Bronchial epithelial cell (primary cell): ENCODE measurements at regions not wholly inside any gene's neighbourhood (a gene's known extent, or its start where the extent isn't known, plus 50 kb on each side); places are given as distances from the start of the nearest gene placed in this dataset.
"Not testable (repeated sequence)": the region's sequence is repeated elsewhere in the genome, so short reads cannot be mapped to it uniquely, and the experiment has no call there.

Experiments used
- DNase-seq: peaks from one replicate; pipeline ENCODE4 v3.0.0-alpha.2; 2010; ENCODE audit warnings: low read depth
- FAIRE-seq: peaks from 2 replicates; lab custom pipeline; 2011; peaks lifted over from hg19 to GRCh38; lab: Jason Lieb, UNC
- H3K27me3 ChIP-seq: 2 replicates; pipeline ENCODE4 v1.5.1; 2011; ENCODE audit warnings: low read length; ENCODE audit not compliant: control insufficient read depth, insufficient read depth
- H3K36me3 ChIP-seq: 2 replicates; pipeline ENCODE4 v1.5.1; 2011; ENCODE audit warnings: low read length; ENCODE audit not compliant: control insufficient read depth, insufficient read depth
- H3K4me3 ChIP-seq: 2 replicates; pipeline ENCODE4 v1.5.1; 2011; ENCODE audit warnings: mild to moderate bottlenecking, low read depth, low read length, control low read depth
- TF ChIP-seq, protein P1 (sequence below): IDR thresholded peaks from 2 replicates; pipeline ENCODE4 v1.5.1; 2011; ENCODE audit warnings: mild to moderate bottlenecking, moderate library complexity, low read length, control low read depth, inconsistent platforms; ENCODE audit not compliant: insufficient read depth, severe bottlenecking

DNA sequence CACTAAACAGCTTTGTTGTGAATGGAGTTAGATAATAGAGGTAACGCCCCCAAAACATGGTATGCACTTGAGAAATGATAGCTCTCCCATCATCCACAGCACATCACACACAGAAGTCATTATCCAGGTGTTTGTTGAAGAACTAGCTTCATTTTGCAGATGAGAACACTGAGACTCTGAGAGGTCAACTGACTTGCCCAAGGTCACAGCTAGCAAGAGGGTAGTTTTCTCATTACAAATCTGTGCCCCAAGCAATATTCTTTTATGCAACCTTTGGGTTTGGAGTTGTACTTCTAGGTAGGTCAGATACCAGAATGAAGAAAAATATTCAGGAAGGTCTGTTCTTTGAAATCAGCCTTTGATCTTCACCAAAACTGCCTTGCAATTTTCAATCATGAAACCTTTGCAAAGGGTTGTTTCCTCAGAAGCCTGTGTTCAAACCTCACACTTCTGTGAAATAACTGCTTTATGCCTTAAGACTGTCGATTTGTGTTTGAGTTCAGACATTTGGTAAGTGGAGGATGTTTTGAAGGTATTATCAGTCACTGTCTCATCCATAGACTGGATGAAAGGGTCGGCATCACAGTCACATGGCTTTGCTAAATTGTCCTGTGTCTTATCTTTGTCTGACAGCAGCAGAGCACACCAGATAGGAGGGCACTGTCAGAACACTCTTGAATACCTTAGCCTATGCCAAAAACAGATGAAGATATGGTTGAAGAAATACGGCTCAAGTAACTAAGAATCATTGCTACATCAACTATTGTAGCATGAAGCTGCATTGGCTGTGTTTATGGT lies 233.2 kb upstream of the BTG1 start:
- Histone ChIP-seq H3K36me3 (no peaks in the 10 kb centered on the region), H3K27me3 (no peaks in the 10 kb centered on the region), H3K4me3 (no peak overlapping the region)
- DNase-seq (no peak), FAIRE-seq (no peak)
- TF ChIP-seq, protein P1, sequence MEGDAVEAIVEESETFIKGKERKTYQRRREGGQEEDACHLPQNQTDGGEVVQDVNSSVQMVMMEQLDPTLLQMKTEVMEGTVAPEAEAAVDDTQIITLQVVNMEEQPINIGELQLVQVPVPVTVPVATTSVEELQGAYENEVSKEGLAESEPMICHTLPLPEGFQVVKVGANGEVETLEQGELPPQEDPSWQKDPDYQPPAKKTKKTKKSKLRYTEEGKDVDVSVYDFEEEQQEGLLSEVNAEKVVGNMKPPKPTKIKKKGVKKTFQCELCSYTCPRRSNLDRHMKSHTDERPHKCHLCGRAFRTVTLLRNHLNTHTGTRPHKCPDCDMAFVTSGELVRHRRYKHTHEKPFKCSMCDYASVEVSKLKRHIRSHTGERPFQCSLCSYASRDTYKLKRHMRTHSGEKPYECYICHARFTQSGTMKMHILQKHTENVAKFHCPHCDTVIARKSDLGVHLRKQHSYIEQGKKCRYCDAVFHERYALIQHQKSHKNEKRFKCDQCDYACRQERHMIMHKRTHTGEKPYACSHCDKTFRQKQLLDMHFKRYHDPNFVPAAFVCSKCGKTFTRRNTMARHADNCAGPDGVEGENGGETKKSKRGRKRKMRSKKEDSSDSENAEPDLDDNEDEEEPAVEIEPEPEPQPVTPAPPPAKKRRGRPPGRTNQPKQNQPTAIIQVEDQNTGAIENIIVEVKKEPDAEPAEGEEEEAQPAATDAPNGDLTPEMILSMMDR = no peak

GRCh38 chr12:92375504-92375903 lies 229.9 kb upstream of the BTG1 start:
- not testable (repeated sequence) for H3K4me3 ChIP-seq, H3K36me3 ChIP-seq, H3K27me3 ChIP-seq, FAIRE-seq, DNase-seq

GRCh38 chr12:92370828-92371227 lies 225.2 kb upstream of the BTG1 start:
- H3K4me3 ChIP-seq = no peak overlapping the region
- FAIRE-seq (no peak), DNase-seq (no peak)
- H3K36me3 ChIP-seq = no peaks in the 10 kb centered on the region
- TF ChIP-seq, protein P1 = no peak
- no peaks in the 10 kb centered on the region for H3K27me3 ChIP-seq

GRCh38 chr12:92369636-92370035 lies 224.0 kb upstream of the BTG1 start:
- H3K4me3 ChIP-seq = no peak overlapping the region
- TF ChIP-seq, protein P1 = no peak
- DNase-seq (peak; percentile 55), FAIRE-seq (no peak)
- no peaks in the 10 kb centered on the region for H3K36me3 ChIP-seq
- no peaks in the 10 kb centered on the region for H3K27me3 ChIP-seq

- no peak overlapping the region for H3K4me3 ChIP-seq
- H3K27me3 ChIP-seq = no peaks in the 10 kb centered on the region
- DNase-seq (peak; percentile 20), FAIRE-seq (peak; percentile 72)
- TF ChIP-seq, protein P1 = no peak
- H3K36me3 ChIP-seq = no peaks in the 10 kb centered on the region
These were observed 223.4 kb upstream of the BTG1 start for GRCh38 chr12:92369056-92369455.

DNA sequence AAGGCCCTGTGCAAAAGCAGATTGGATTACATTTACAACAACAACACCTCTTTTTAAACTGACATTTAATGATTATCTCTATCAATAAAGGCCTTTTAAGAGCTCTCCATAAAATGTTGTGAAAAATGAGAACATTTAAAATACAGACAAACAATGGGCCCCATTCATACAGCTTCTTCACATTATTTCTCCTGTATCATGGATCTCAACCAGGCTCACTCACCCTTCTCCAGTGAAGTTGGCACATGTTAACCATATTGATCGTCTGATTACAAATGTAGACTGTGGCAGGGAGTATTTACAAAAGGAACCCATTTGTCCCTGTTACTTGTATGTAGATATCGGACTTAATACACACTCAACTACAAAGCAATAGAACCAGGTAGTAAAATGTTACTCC lies 220.2 kb upstream of the BTG1 start:
- Histone ChIP-seq H3K27me3 (no peaks in the 10 kb centered on the region), H3K4me3 (no peak overlapping the region), H3K36me3 (no peaks in the 10 kb centered on the region)
- FAIRE-seq (no peak), DNase-seq (no peak)
- TF ChIP-seq, protein P1 = no peak
